Activated B cell treated with CpG ODN at 0.5 μM for 24 hours (primary cell): ENCODE measurements at regions not wholly inside any gene's neighbourhood (a gene's known extent, or its start where the extent isn't known, plus 50 kb on each side); places are given as distances from the start of the nearest gene placed in this dataset.

ENCODE experiments used
- ATAC-seq: fragments of 200-7000 bp; cut with Tn5 transposase; one replicate; pipeline ENCODE4 v1.10.0; 2021; ENCODE audit warnings: low read depth, mild to moderate bottlenecking, moderate library complexity
- CTCF ChIA-PET: fragments of 350-600 bp; sonication (Branson Sonifier 250); formaldehyde crosslinking; loops from one replicate; lab custom pipeline; 2021; ENCODE audit warnings: antibody characterized with exemption; lab: Charles Lee
- POLR2A ChIA-PET: fragments of 350-600 bp; sonication (Branson Sonifier 250); formaldehyde crosslinking; loops from one replicate; lab custom pipeline; 2021; ENCODE audit warnings: antibody characterized with exemption; lab: Charles Lee
- DNase-seq: peaks from one replicate; pipeline ENCODE4 v3.0.0; 2022
- H3K27ac Mint-ChIP-seq: one replicate; pipeline ENCODE4 v1.8.0; 2020; ENCODE audit warnings: mixed read lengths
- H3K27me3 Mint-ChIP-seq: one replicate; pipeline ENCODE4 v1.8.0; 2021; ENCODE audit warnings: mixed read lengths
- H3K36me3 Mint-ChIP-seq: one replicate; pipeline ENCODE4 v1.8.0; 2021; ENCODE audit warnings: low read depth, mixed read lengths
- H3K4me1 Mint-ChIP-seq: one replicate; pipeline ENCODE4 v1.8.0; 2021; ENCODE audit warnings: mixed read lengths
- H3K4me3 Mint-ChIP-seq: one replicate; pipeline ENCODE4 v1.8.0; 2020; ENCODE audit warnings: mild to moderate bottlenecking, mixed read lengths
- H3K9me3 Mint-ChIP-seq: one replicate; pipeline ENCODE4 v1.8.0; 2020; ENCODE audit warnings: mixed read lengths
- intact Hi-C: fragments of 100-400 bp; cut with micrococcal nuclease; formaldehyde crosslinking; loops from one replicate; pipeline ENCODE4 v1.15.1; 2024
- TF ChIP-seq, protein P1 (sequence below): fragments of 200-600 bp; IDR thresholded peaks from one replicate; pipeline ENCODE4 v1.8.0; 2022; ENCODE audit warnings: antibody characterized with exemption, mild to moderate bottlenecking

DNA sequence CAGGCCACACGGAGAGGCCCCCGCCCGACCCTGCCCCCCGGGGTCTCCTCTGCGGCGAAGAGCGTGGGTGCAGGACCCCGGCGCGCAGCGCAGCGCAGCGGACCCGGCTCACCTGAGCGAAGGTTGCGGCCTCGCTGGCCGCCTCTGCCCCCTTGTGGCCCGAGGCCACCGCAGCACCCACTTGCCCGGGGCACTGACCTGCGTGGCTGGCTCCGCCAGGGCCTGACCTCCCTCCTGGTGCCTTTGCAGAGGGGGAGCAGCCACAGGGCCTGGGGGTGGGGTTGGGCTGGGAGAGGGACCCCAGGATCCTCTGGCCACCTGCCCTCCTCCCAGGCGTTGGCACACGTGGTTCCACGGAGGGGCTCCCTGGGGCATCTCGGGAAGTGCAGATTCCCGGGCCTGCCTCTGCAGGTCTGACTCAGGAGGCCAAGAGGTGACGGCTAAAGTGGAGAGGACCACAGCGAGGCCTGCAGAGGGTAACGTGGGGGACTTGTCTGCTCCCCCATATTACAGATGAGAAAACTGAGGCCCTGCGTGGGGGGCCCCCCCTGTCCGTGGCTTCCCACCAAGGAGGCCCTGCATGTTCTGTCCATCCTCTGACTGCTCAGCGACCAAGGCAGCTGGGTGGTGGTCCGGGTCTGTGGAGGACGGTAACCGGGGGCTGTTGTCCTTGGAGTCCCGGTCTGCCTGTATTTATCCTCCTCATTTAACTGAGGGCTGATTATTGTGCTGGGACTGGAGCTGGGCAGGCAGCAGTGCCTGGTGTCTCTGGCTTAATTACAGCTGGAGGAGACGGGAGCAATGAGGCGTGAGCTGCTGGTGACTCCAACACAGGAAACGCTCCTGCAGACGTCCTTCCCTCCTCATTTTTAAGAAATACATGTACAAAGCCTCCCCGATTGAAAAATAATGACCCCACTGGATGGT, 67.9 kb upstream of the BEGAIN start:
- H3K27me3 Mint-ChIP-seq = peaks cover 16% of the 10 kb centered on the region
- TF ChIP-seq, protein P1, sequence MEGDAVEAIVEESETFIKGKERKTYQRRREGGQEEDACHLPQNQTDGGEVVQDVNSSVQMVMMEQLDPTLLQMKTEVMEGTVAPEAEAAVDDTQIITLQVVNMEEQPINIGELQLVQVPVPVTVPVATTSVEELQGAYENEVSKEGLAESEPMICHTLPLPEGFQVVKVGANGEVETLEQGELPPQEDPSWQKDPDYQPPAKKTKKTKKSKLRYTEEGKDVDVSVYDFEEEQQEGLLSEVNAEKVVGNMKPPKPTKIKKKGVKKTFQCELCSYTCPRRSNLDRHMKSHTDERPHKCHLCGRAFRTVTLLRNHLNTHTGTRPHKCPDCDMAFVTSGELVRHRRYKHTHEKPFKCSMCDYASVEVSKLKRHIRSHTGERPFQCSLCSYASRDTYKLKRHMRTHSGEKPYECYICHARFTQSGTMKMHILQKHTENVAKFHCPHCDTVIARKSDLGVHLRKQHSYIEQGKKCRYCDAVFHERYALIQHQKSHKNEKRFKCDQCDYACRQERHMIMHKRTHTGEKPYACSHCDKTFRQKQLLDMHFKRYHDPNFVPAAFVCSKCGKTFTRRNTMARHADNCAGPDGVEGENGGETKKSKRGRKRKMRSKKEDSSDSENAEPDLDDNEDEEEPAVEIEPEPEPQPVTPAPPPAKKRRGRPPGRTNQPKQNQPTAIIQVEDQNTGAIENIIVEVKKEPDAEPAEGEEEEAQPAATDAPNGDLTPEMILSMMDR = no peak
- no peak overlapping the region for H3K27ac Mint-ChIP-seq
- H3K4me1 Mint-ChIP-seq = peaks cover 8% of the 10 kb centered on the region
- H3K4me3 Mint-ChIP-seq = no peak overlapping the region
- POLR2A ChIA-PET = no interaction called here
- intact Hi-C loops = loop anchor here (2.0 to 10.0 kb wide), 2 partner anchors 272 to 380 kb away; no protein-coding TSS in a partner anchor
- no peak for DNase-seq
- H3K9me3 Mint-ChIP-seq = no peaks in the 10 kb centered on the region
- H3K36me3 Mint-ChIP-seq = no peaks in the 10 kb centered on the region
- ATAC-seq = peak; percentile 49
- CTCF ChIA-PET = no interaction called here

- H3K9me3 Mint-ChIP-seq = no peaks in the 10 kb centered on the region
- H3K4me3 Mint-ChIP-seq = no peak overlapping the region
- no peak for DNase-seq
- H3K36me3 Mint-ChIP-seq = no peaks in the 10 kb centered on the region
- no peak for ATAC-seq
- peaks cover 8% of the 10 kb centered on the region for H3K4me1 Mint-ChIP-seq
- intact Hi-C loops = loop anchor here (2.0 to 10.0 kb wide), 2 partner anchors 273 to 381 kb away; no protein-coding TSS in a partner anchor
- no peak overlapping the region for H3K27ac Mint-ChIP-seq
- TF ChIP-seq, protein P1 = no peak
- ChIA-PET CTCF (no interaction called here), POLR2A (no interaction called here)
- H3K27me3 Mint-ChIP-seq = peaks cover 16% of the 10 kb centered on the region
Observed at GRCh38 chr14:100655741-100656085, 68.5 kb upstream of the BEGAIN start.

DNA sequence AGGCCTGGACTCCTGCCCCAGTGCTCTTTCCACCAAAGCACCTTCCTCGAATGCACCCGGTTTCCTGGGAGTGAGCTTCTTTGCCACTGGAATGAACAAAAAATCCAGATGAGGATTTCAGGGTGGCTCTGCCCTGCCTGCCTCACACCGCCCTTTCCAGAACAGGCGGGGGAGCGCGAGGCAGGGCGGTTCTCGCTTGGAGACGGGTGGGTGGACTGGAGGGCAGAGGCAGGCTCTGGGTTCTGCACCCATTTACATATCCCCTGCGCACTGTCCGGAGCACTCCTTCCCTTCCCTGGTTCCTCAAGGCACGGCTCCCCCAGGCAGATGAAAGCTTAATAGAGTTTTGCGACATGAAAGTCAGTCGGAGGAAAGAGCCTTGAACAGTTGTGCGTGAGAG, 69.7 kb upstream of the DLK1 start:
- Mint-ChIP-seq H3K4me1 (peaks cover 8% of the 10 kb centered on the region), H3K36me3 (no peaks in the 10 kb centered on the region), H3K27ac (no peak overlapping the region), H3K9me3 (no peaks in the 10 kb centered on the region), H3K4me3 (no peak overlapping the region), H3K27me3 (peaks cover 16% of the 10 kb centered on the region)
- ATAC-seq (no peak), DNase-seq (no peak)
- POLR2A ChIA-PET = interaction anchor here (0.6 kb wide), 1 partner anchor 1353 kb away, joined by 3 read pairs; no protein-coding TSS in a partner anchor
- TF ChIP-seq, protein P1 = no peak
- intact Hi-C loops = loop anchor here (10.0 kb wide), 1 partner anchor 382 kb away; no protein-coding TSS in a partner anchor
- CTCF ChIA-PET = no interaction called here

DNA sequence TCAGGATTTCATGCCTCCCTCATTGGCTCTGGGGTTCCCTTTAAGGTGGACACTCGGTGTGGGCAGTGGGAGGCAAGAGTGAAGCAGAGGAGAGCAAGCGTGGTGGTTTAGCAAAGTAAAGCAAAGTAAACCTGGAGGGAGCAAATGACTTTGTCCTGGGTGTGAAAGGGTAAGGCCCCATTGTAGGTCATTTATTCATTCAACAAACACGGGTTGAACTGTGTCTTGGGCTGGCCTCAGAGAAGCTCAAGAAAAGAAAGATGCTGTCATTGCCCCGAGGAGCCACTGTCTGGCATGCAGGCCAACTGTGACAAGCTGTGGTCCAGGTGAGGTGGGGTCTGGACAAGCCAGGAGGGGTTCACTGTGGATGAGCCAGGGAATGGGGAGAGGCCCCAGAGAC, 68.9 kb upstream of the DLK1 start:
- Mint-ChIP-seq H3K36me3 (no peaks in the 10 kb centered on the region), H3K4me1 (peaks cover 8% of the 10 kb centered on the region), H3K9me3 (no peaks in the 10 kb centered on the region), H3K4me3 (no peak overlapping the region), H3K27ac (no peak overlapping the region), H3K27me3 (peaks cover 16% of the 10 kb centered on the region)
- intact Hi-C loops = loop anchor here (10.0 kb wide), 1 partner anchor 383 kb away; no protein-coding TSS in a partner anchor
- ATAC-seq (no peak), DNase-seq (no peak)
- ChIA-PET POLR2A (no interaction called here), CTCF (interaction anchor here (1.2 kb wide), 1 partner anchor 578 kb away, joined by 5 read pairs; no protein-coding TSS in a partner anchor)
- TF ChIP-seq, protein P1 = no peak

DNA sequence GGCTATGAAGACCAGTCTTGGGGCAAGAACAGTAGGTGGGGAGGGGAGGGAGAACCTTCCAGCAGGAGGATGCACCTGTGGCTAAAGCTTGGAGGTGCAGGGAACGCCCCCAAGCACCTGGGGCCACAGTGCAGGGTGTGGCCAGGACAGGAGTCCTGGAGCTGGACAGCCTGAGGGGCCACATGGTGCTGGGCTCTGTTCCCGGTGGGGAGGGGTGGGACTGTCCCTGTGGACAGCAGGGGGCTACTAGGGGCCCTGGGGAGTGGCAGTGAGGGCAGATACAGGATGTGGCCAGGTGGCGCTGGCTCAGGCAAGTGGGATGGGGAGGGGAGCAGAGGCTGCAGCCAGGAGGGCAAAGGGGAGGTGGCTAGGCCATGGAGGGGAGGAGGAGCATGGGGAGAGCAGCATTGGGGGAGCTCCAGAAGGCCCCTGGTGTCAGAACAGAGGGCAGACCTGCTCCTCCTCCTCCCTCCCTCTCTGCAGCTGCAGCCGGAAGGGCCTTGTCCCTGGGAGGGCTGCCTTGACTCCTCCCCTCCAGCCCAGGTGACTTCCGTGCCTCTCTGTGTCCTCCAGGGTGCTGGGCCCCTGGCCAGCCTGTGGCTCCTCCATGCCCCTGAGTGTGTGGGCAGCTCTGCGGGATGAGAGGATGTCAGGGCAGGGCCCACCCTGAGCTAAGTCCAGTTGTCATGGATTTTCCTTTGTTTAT, 68.4 kb upstream of the DLK1 start:
- intact Hi-C loops = loop anchor here (10.0 kb wide), 1 partner anchor 384 kb away; no protein-coding TSS in a partner anchor

More for the DNA sequence above, 68.4 kb upstream of the DLK1 start:
- DNase-seq (no peak), ATAC-seq (no peak)
- CTCF ChIA-PET = interaction anchor here (1.2 kb wide), 1 partner anchor 577 kb away, joined by 5 read pairs; no protein-coding TSS in a partner anchor
- no peak overlapping the region for H3K27ac Mint-ChIP-seq
- POLR2A ChIA-PET = no interaction called here
- H3K27me3 Mint-ChIP-seq = peaks cover 16% of the 10 kb centered on the region
- H3K4me3 Mint-ChIP-seq = no peak overlapping the region
- no peaks in the 10 kb centered on the region for H3K36me3 Mint-ChIP-seq
- peaks cover 8% of the 10 kb centered on the region for H3K4me1 Mint-ChIP-seq
- H3K9me3 Mint-ChIP-seq = no peaks in the 10 kb centered on the region
- TF ChIP-seq, protein P1 = no peak
